H1 (cell line): ENCODE measurements at regions not wholly inside any gene's neighbourhood (a gene's known extent, or its start where the extent isn't known, plus 50 kb on each side); places are given as distances from the start of the nearest gene placed in this dataset.

ENCODE experiments used
- CTCF ChIA-PET: fragments of 300-600 bp; sonication (Branson Sonifier 250); formaldehyde crosslinking; loops from one replicate; lab custom pipeline; 2021; ENCODE audit not compliant: partially characterized antibody; lab: Charles Lee
- POLR2A ChIA-PET: fragments of 300-600 bp; sonication (Branson Sonifier 250); formaldehyde crosslinking; loops from one replicate; lab custom pipeline; 2021; ENCODE audit warnings: inconsistent platforms; ENCODE audit not compliant: partially characterized antibody; lab: Charles Lee
- DNase-seq, 2 experiments: peaks; one replicate each; pipeline versions ENCODE4 v3.0.0 to v3.0.0-alpha.2; 2010 to 2022; ENCODE audit warnings: low spot score in 2 of 2, low read depth in 1 of 2, mixed read lengths in 1 of 2
- FAIRE-seq: peaks from 2 replicates; lab custom pipeline; 2011; peaks lifted over from hg19 to GRCh38; lab: Jason Lieb, UNC
- H2AFZ ChIP-seq: 2 replicates; pipeline ENCODE4 v1.8.1; 2012; ENCODE audit warnings: low read length, inconsistent platforms
- H2AK5ac ChIP-seq: 2 replicates; pipeline ENCODE4 v1.6.1; 2013; ENCODE audit warnings: low read depth, low read length
- H2BK120ac ChIP-seq: replicated peaks from 2 replicates; pipeline ENCODE3; 2013; ENCODE audit warnings: low read depth, low read length, inconsistent platforms
- H2BK12ac ChIP-seq: 2 replicates; pipeline ENCODE4 v1.6.1; 2013; ENCODE audit warnings: low read depth, low read length
- H2BK15ac ChIP-seq: 2 replicates; pipeline ENCODE4 v1.6.1; 2013; ENCODE audit warnings: low read length
- H2BK20ac ChIP-seq: 2 replicates; pipeline ENCODE4 v1.6.1; 2013; ENCODE audit warnings: low read length
- H2BK5ac ChIP-seq: 2 replicates; pipeline ENCODE4 v1.6.1; 2013; ENCODE audit warnings: low read depth, low read length
- H3K14ac ChIP-seq: 2 replicates; pipeline ENCODE4 v1.6.1; 2013; ENCODE audit warnings: inconsistent platforms; ENCODE audit not compliant: insufficient read length
- H3K18ac ChIP-seq: 2 replicates; pipeline ENCODE4 v1.6.1; 2013; ENCODE audit warnings: low read length; ENCODE audit errors: extremely low read depth
- H3K23ac ChIP-seq: 2 replicates; pipeline ENCODE4 v1.6.1; 2013; ENCODE audit warnings: inconsistent platforms; ENCODE audit not compliant: insufficient read length
- H3K23me2 ChIP-seq: 2 replicates; pipeline ENCODE4 v1.6.1; 2013; ENCODE audit warnings: low read depth, low read length
- H3K27ac ChIP-seq: 2 replicates; pipeline ENCODE4 v1.6.1; 2011; ENCODE audit warnings: low read depth, low read length, inconsistent platforms
- H3K27me3 ChIP-seq, 4 experiments: replicated peaks in 1 of 4; 1 replicate in 1 of 4; 2 replicates in 3 of 4; pipeline versions ENCODE4 v1.6.1 to v1.8.1; 2011 to 2013; ENCODE audit warnings: low read length in 3 of 4, mild to moderate bottlenecking in 3 of 4, inconsistent platforms in 2 of 4, mixed read lengths in 2 of 4, moderate library complexity in 1 of 4; ENCODE audit not compliant: control insufficient read depth in 3 of 4, insufficient read depth in 3 of 4; ENCODE audit errors: extremely low read depth in 1 of 4
- H3K36me3 ChIP-seq, 4 experiments: 2 replicates each; pipeline versions ENCODE4 v1.6.1 to v1.8.1; 2011 to 2013; ENCODE audit warnings: mild to moderate bottlenecking in 4 of 4, low read length in 3 of 4, moderate library complexity in 2 of 4, control low read depth in 1 of 4, inconsistent platforms in 1 of 4; ENCODE audit not compliant: insufficient read depth in 4 of 4, control insufficient read depth in 2 of 4
- H3K4ac ChIP-seq: replicated peaks from 2 replicates; pipeline ENCODE3; 2013; ENCODE audit warnings: low read length, low read depth, mixed read lengths, inconsistent platforms; ENCODE audit not compliant: insufficient read length
- H3K4me1 ChIP-seq, 4 experiments: replicated peaks in 1 of 4; 1 replicate in 1 of 4; 2 replicates in 3 of 4; pipeline versions ENCODE4 v1.6.1 to v1.8.1; 2011 to 2013; ENCODE audit warnings: low read length in 3 of 4, inconsistent platforms in 2 of 4, mixed read lengths in 1 of 4; ENCODE audit not compliant: insufficient read depth in 4 of 4, control insufficient read depth in 3 of 4
- H3K4me2 ChIP-seq, 2 experiments: 2 replicates each; pipeline versions ENCODE4 v1.6.1 to v1.8.1; 2011 to 2013; ENCODE audit warnings: low read depth in 2 of 2, low read length in 2 of 2, control low read depth in 1 of 2, inconsistent platforms in 1 of 2, mild to moderate bottlenecking in 1 of 2; ENCODE audit not compliant: insufficient read depth in 1 of 2
- H3K4me3 ChIP-seq, 4 experiments: fragments of 200-600, 300-600 bp in 1 of 4; sonication (generic), shearing (Covaris generic), sonication (Bioruptor Twin) in 1 of 4; 2 replicates each; pipeline versions ENCODE4 v1.5.1 to v1.8.1; 2011 to 2016; ENCODE audit warnings: low read length in 4 of 4, low read depth in 3 of 4, control low read depth in 2 of 4, inconsistent platforms in 2 of 4, mild to moderate bottlenecking in 2 of 4, mixed read lengths in 1 of 4, moderate library complexity in 1 of 4; ENCODE audit not compliant: insufficient read depth in 2 of 4; ENCODE audit errors: extremely low read depth in 1 of 4
- H3K56ac ChIP-seq: replicated peaks from 2 replicates; pipeline ENCODE3; 2013; ENCODE audit warnings: low read depth, mild to moderate bottlenecking, mixed read lengths, low read length, inconsistent platforms; ENCODE audit not compliant: insufficient read length
- H3K79me1 ChIP-seq: 2 replicates; pipeline ENCODE4 v1.6.1; 2013; ENCODE audit warnings: low read depth, low read length, control low read depth
- H3K79me2 ChIP-seq, 2 experiments: 2 replicates each; pipeline versions ENCODE4 v1.6.1 to v1.8.1; 2012 to 2013; ENCODE audit warnings: low read length in 2 of 2, mild to moderate bottlenecking in 2 of 2, inconsistent platforms in 1 of 2; ENCODE audit not compliant: insufficient read depth in 2 of 2, control insufficient read depth in 1 of 2
- H3K9ac ChIP-seq, 4 experiments: replicated peaks in 1 of 4; 1 replicate in 1 of 4; 2 replicates in 3 of 4; pipeline versions ENCODE4 v1.6.1 to v1.8.1; 2011 to 2013; ENCODE audit warnings: low read depth in 3 of 4, low read length in 3 of 4, control low read depth in 2 of 4, mild to moderate bottlenecking in 2 of 4, moderate library complexity in 2 of 4, inconsistent platforms in 1 of 4; ENCODE audit errors: extremely low read depth in 1 of 4
- H3K9me3 ChIP-seq, 2 experiments: 2 replicates each; pipeline versions ENCODE4 v1.6.1 to v1.8.1; 2012 to 2013; ENCODE audit warnings: mild to moderate bottlenecking in 2 of 2, moderate library complexity in 2 of 2, control low read depth in 1 of 2, inconsistent platforms in 1 of 2, low read depth in 1 of 2, low read length in 1 of 2, mixed read lengths in 1 of 2; ENCODE audit not compliant: insufficient read depth in 2 of 2
- H4K20me1 ChIP-seq, 2 experiments: replicated peaks in 1 of 2; 2 replicates each; pipeline versions ENCODE3 to v1.8.1; 2011 to 2013; ENCODE audit warnings: inconsistent platforms in 2 of 2, low read length in 2 of 2, mild to moderate bottlenecking in 1 of 2; ENCODE audit not compliant: insufficient read depth in 2 of 2, control insufficient read depth in 1 of 2
- H4K5ac ChIP-seq: 2 replicates; pipeline ENCODE4 v1.6.1; 2013; ENCODE audit warnings: low read length, low read depth, mixed read lengths, inconsistent platforms; ENCODE audit not compliant: insufficient read length
- H4K8ac ChIP-seq: 2 replicates; pipeline ENCODE4 v1.8.0; 2013; ENCODE audit warnings: mild to moderate bottlenecking, moderate library complexity, low read length, inconsistent platforms; ENCODE audit not compliant: insufficient read depth; ENCODE audit errors: extremely low read depth
- H4K91ac ChIP-seq: replicated peaks from 2 replicates; pipeline ENCODE3; 2013; ENCODE audit warnings: low read length, mixed read lengths, inconsistent platforms; ENCODE audit not compliant: insufficient read length
- BACH1 ChIP-seq: IDR thresholded peaks from 2 replicates; pipeline ENCODE4 v1.6.1; 2012; ENCODE audit warnings: low read length, improper control_type of control experiment
- CBX5 ChIP-seq: fragments of 300-800, 300-1000 bp; sonication (generic); IDR thresholded peaks from 2 replicates; pipeline ENCODE4 v1.7.1; 2016; ENCODE audit warnings: antibody characterized with exemption, low read length, low read depth
- EZH2 ChIP-seq: fragments of 200-600 bp; sonication (generic); IDR thresholded peaks from 2 replicates; pipeline ENCODE4 v1.7.1; 2012; ENCODE audit warnings: low read depth, mild to moderate bottlenecking, moderate library complexity, low read length, inconsistent platforms; ENCODE audit not compliant: severe bottlenecking
- HDAC2 ChIP-seq, 2 experiments: fragments of 300-600 bp in 1 of 2; sonication (generic) in 1 of 2; IDR thresholded peaks; 2 replicates each; pipeline ENCODE4 v1.6.1; 2011 to 2012; ENCODE audit warnings: low read depth in 2 of 2, low read length in 2 of 2, mild to moderate bottlenecking in 2 of 2, moderate library complexity in 2 of 2, borderline replicate concordance in 1 of 2, inconsistent platforms in 1 of 2
- JUN ChIP-seq: IDR thresholded peaks from 2 replicates; pipeline ENCODE4 v1.6.1; 2011; ENCODE audit warnings: low read depth, mild to moderate bottlenecking, improper control_type of control experiment, low read length
- KDM4A ChIP-seq: IDR thresholded peaks from one replicate; pipeline ENCODE4 v1.7.1; 2012; ENCODE audit warnings: low read depth, mild to moderate bottlenecking, moderate library complexity, low read length, inconsistent platforms; ENCODE audit not compliant: severe bottlenecking
- NRF1 ChIP-seq: IDR thresholded peaks from 2 replicates; pipeline ENCODE4 v1.6.1; 2011; ENCODE audit warnings: mild to moderate bottlenecking, low read depth, low read length, improper control_type of control experiment
- POLR2AphosphoS5 ChIP-seq: IDR thresholded peaks from 2 replicates; pipeline ENCODE4 v1.6.1; 2011; ENCODE audit warnings: low read depth, low read length
- POU5F1 ChIP-seq: IDR thresholded peaks from 2 replicates; pipeline ENCODE4 v1.6.1; 2011; ENCODE audit warnings: low read depth, mild to moderate bottlenecking, low read length, moderate library complexity
- RAD21 ChIP-seq, 2 experiments: IDR thresholded peaks in 1 of 2; conservative IDR thresholded peaks in 1 of 2; 2 replicates each; pipeline ENCODE4 v1.6.1; 2011; ENCODE audit warnings: low read depth in 2 of 2, low read length in 2 of 2, improper control_type of control experiment in 1 of 2, inconsistent platforms in 1 of 2, mild to moderate bottlenecking in 1 of 2, moderate library complexity in 1 of 2
- SP2 ChIP-seq: IDR thresholded peaks from 2 replicates; pipeline ENCODE4 v1.6.1; 2012; ENCODE audit warnings: mild to moderate bottlenecking, low read length, inconsistent platforms
- SRF ChIP-seq: IDR thresholded peaks from 2 replicates; pipeline ENCODE4 v1.6.1; 2011; ENCODE audit warnings: mild to moderate bottlenecking, low read depth, low read length, moderate library complexity
- TAF1 ChIP-seq: IDR thresholded peaks from 2 replicates; pipeline ENCODE4 v1.6.1; 2011; ENCODE audit warnings: mild to moderate bottlenecking, low read depth, low read length
- WGBS, 2 experiments: shearing (Covaris generic) in 1 of 2; methylation state at CpG; one replicate each; pipeline versions ENCODE4 v1.1.6 to v1.1.7; 2013 to 2015; ENCODE audit warnings: low lambda C conversion rate in 2 of 2, mixed read lengths in 2 of 2, inconsistent platforms in 1 of 2, low coverage in 1 of 2, missing lambda C conversion rate in 1 of 2; ENCODE audit not compliant: insufficient replicate concordance in 2 of 2, insufficient coverage in 1 of 2, insufficient read length in 1 of 2; ENCODE audit errors: extremely low coverage in 1 of 2, missing lambda C conversion rate in 1 of 2; 5-methylcytosine and 5-hydroxymethylcytosine counted together

- Histone ChIP-seq H3K79me1 (no peaks in the 10 kb centered on the region), H3K4ac (no peak overlapping the region), H4K5ac (no peak overlapping the region), H3K23ac (no peak overlapping the region), H2BK5ac (no peak overlapping the region), H4K8ac (no peak overlapping the region), H2BK12ac (no peak overlapping the region), H2BK15ac (no peak overlapping the region), H3K23me2 (no peaks in the 10 kb centered on the region), H3K79me2 (no peaks in the 10 kb centered on the region), H3K4me3 (no peak overlapping the region), H3K27ac (no peak overlapping the region), H3K56ac (no peak overlapping the region), H2AK5ac (no peak overlapping the region), H3K36me3 (no peaks in the 10 kb centered on the region), H3K9ac (no peak overlapping the region), H4K91ac (no peak overlapping the region), H3K4me2 (no peak overlapping the region), H2AFZ (no peak overlapping the region), H2BK20ac (no peak overlapping the region), H2BK120ac (no peak overlapping the region), H3K9me3 (no peaks in the 10 kb centered on the region), H3K14ac (no peak overlapping the region), H4K20me1 (no peaks in the 10 kb centered on the region), H3K18ac (no peak overlapping the region), H3K4me1 (no peaks in the 10 kb centered on the region), H3K27me3 (no peaks in the 10 kb centered on the region)
- ChIA-PET CTCF (interaction anchor here (0.9 kb wide), 1 partner anchor 33 kb away, joined by 3 read pairs; no protein-coding TSS in a partner anchor), POLR2A (no interaction called here)
- TF ChIP-seq POU5F1 (no peak), KDM4A (no peak), RAD21 (IDR thresholded peaks at IDR 0.05 in 1 of 2, conservative IDR thresholded peaks at IDR 0.05 in 1 of 2; ENCODE audit: low read depth in 2 of 2, low read length in 2 of 2) (no peak), SRF (no peak), JUN (no peak), TAF1 (no peak), NRF1 (no peak), SP2 (no peak), POLR2AphosphoS5 (no peak), CBX5 (no peak), HDAC2 (IDR thresholded peaks at IDR 0.05; ENCODE audit: borderline replicate concordance in 1 of 2, low read depth in 2 of 2, low read length in 2 of 2) (no peak), BACH1 (no peak), EZH2 (no peak)
- DNase-seq (no peak), FAIRE-seq (no peak)
- 84% methylated on average over 3 of the region's 3 CpGs; no CpG with 5 or more reads in 1 of the 2 experiments for WGBS, 2 experiments
Measured at GRCh38 chr3:191085091-191085490, 114.0 kb upstream of the OSTN start.
